Keratinocyte (primary cell): ENCODE measurements at regions not wholly inside any gene's neighbourhood (a gene's known extent, or its start where the extent isn't known, plus 50 kb on each side); places are given as distances from the start of the nearest gene placed in this dataset.

Source experiments
- CTCF ChIP-seq, 3 experiments: IDR thresholded peaks in 1 of 3; conservative IDR thresholded peaks in 1 of 3; optimal IDR thresholded peaks in 1 of 3; 2 replicates in 2 of 3; 3 replicates in 1 of 3; pipeline versions ENCODE3 to v1.5.1; 2011; ENCODE audit warnings: low read length in 3 of 3, mild to moderate bottlenecking in 3 of 3, moderate library complexity in 2 of 3, control low read depth in 1 of 3, inconsistent platforms in 1 of 3; ENCODE audit not compliant: insufficient read depth in 2 of 3; ENCODE audit errors: extremely low read depth in 1 of 3
- EZH2 ChIP-seq: IDR thresholded peaks from one replicate; pipeline ENCODE4 v1.6.1; 2012; ENCODE audit warnings: inconsistent platforms, mild to moderate bottlenecking, low read length, moderate library complexity

DNA sequence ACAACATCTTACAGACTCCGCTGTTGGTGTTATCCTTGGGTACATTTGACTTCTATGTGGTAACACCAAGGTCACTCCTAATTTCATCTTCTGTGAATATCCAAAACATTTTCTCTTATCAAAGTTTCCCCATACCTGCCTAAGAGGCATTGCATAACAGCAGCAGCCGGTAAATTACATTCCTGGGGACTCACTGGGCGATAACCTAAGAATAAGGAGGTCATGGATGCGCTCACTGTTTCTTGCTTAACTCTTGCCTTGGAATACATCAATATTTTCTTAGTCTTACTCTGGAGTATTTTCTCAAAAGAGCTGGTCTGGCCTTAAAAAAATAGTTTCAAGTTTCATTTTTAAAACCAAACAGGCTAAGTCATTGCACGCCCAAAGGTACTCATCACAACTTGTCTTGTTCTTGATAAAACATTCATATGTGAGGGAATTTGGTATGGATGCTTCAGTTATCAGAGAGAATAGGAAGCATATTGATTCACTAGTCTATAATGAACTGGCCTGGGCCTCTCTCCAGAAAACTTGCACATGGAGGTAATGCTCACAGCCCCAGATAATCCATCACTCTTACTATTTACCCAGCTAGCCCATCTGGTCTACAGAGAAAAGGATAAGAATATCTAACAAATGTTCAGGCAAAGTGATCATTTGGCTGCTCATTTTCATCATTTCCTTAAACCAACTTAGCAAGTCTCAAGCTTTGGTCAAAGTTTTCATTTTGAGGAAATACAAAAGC, 235.0 kb upstream of the ERCC4 start:
- TF ChIP-seq CTCF (optimal IDR thresholded peaks at IDR 0.05 in 1 of 3, IDR thresholded peaks at IDR 0.05 in 1 of 3, conservative IDR thresholded peaks at IDR 0.05 in 1 of 3; ENCODE audit: extremely low read depth in 1 of 3, insufficient read depth in 2 of 3, low read length in 3 of 3), result no peak
- TF ChIP-seq EZH2, result no peak
